GM18873 (cell line): ENCODE measurements at regions not wholly inside any gene's neighbourhood (a gene's known extent, or its start where the extent isn't known, plus 50 kb on each side); places are given as distances from the start of the nearest gene placed in this dataset.
"Not testable (repeated sequence)": the region's sequence is repeated elsewhere in the genome, so short reads cannot be mapped to it uniquely, and the experiment has no call there.

Experiments used
- ATAC-seq: cut with Tn5 transposase; IDR thresholded peaks from one replicate; pipeline ENCODE4 v1.9.1; 2021; ENCODE audit warnings: mild to moderate bottlenecking, moderate library complexity, moderate number of reproducible peaks; ENCODE audit not compliant: unreplicated experiment, low FRiP score

DNA sequence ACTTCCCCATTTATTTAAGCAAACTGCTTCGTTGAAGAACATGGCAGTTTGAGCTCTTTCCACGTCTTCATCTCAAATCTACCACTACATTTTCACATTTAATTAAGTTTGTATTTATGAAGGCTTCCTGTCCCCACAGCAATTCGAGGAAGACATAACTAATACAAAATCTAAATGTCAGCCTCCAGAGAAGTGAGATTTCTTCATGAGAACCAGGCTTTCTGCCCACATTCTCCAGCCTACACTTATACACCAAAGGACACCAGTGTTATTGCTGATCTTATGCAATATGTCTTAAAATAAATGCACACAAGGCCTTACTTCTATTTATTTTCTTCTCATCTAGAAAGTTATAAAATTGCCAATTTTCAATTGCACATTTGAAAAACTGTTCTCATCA is 1209.3 kb upstream of the FAM98A start:
- no peak for ATAC-seq

DNA sequence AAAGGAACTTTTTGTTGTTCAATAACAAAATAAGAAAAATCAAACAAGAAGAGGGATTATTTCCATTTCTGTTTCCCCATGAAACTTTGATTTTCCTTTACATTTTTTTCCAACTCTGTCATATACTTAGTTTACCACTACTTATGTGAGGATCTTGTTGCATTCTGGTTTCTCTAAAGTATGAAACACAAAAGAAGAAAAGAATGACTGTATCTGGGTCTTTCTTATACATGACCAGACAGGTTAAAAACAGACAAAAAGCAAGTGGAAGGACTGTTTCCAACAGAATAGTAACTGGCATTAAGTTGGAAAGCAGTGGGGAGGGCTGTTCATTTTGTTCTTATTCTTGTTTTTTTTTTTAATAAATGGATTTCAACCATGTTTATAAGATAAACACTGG is 1207.8 kb upstream of the FAM98A start:
- ATAC-seq = no peak

DNA sequence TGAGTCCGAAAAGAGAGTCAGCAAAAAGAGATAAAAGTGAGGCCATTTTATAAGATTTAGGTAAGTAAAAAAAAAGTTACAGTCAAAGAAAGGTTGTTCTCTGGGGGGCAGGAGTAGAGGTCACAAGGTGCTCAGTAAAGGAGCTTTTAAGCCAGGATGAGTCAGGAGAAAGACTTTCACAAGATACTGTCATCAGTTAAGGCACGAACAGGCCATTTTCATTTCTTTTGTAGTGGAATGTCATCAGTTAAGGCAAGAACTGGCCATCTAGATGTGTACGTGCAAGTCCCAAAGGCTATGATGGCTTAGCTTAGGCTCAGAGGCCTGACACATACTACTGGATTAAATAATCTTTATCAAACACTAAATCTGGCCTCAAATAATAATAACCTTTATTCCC is 1207.3 kb upstream of the FAM98A start:
- ATAC-seq = no peak

DNA sequence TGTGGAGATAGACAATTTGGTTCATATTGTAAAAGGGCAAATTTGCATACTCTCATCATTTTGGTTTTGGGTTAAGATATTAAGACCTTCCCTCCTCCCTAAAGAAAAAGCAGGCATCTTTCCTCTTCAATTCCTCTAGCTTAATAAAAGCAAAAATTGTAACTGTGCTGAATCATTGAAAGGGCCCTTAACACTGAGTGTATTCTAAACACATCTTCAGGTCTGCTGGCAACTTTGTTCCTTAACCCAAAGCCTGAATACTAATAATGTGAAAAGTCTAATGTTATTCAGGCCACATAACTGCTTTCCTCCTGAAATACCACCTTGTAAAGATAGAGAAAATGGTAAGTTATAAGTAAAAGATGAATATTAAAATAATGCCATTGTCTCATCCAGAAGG is 1200.5 kb upstream of the FAM98A start:
- ATAC-seq = no peak

DNA sequence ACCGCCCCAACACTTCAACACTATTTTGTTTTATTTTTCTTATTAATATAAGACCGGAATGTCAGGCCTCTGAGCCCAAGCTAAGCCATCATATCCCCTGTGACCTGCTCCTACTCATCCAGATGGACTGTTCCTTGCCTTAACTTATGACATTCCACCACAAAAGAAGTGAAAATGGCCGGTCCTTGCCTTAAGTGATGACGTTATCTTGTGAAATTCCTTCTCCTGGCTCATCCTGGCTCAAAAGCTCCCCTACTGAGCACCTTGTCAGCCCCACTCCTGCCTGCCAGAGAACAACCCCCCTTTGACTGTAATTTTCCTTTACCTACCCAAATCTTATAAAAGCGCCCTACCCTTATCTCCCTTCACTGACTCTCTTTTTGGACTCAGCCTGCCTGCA is 1196.5 kb upstream of the FAM98A start:
- ATAC-seq = not testable (repeated sequence)

DNA sequence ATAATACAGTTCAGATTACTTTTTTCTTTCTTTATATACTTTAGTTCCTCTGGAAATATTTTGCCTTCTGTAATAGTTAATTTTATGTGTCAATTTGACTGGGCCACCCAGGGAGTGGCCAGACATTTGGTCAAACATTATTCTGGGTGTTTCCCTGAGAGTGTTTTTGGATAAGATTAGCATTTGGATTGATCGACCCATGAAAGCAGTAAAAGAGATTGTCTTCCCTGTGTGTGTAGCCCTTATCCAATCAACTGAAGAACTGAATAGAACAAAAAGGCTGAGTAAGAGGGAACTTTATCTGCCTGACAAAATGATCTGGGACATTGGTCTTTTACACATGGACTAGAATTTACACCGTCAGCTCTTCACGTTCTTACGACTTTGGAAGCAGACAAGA is 1190.1 kb upstream of the FAM98A start:
- no peak for ATAC-seq

DNA sequence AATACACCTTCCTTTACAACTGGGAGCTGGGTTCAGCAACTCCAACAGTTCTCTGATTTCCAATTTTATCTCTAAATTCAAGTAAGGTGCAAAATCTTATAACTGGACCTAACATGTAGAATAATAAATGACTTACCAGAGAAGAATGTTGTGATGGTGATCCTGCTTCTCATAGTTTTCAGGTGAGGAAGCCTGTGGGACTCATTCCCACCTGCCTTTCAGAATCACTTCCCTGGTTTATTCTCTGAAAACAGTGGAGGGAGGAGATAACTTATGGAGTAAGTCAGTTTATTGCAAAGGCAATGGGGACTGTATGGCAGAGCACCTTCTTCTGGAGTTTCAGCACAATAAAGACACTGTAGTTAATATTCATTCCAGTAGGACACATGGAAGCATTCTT is 1188.2 kb upstream of the FAM98A start:
- ATAC-seq = no peak

DNA sequence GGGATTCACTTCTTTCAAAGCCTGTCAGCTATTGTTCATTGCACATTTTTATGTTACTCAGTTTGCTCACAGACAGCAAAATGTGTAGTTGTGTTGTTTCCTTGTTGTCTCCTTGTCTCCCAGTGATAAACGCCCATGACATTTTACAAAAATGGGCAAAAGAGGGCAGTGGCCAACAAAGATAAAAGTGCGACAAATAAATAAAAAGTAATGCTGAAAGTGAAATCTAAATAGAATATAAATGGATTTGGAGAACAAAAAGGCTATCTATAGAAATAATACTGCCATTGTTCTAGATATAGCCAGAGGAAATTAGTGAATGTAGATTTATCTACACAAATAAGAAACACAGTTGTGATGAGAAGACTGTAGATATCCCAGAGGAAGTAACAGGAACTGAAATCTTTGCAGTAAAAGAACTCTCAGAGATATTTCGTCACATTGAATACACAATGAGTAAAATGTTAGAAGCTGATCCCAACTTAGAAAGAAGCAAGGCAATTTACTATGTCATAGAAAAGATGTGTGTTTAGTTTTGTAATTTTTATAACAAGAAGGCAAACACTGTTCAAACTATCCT is 1186.2 kb upstream of the FAM98A start:
- no peak for ATAC-seq

DNA sequence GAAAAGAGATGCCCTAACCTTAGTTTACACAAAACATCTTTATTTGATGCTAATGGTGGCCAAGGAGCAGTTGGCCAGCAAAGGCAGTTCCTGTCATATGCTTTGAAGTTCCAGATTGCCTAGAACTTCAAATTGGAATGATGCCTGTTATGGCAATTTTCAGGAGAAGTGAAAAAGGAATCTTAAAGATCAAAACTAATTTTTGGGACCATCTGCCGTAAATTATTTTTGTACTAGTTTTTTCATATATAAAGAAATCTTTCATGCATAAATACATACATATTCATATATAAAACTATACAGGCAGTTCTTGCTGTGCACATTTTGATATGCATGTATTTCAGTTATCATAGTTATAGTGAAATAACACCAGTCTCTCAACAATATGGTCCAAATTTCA is 1185.6 kb upstream of the FAM98A start:
- ATAC-seq = no peak

DNA sequence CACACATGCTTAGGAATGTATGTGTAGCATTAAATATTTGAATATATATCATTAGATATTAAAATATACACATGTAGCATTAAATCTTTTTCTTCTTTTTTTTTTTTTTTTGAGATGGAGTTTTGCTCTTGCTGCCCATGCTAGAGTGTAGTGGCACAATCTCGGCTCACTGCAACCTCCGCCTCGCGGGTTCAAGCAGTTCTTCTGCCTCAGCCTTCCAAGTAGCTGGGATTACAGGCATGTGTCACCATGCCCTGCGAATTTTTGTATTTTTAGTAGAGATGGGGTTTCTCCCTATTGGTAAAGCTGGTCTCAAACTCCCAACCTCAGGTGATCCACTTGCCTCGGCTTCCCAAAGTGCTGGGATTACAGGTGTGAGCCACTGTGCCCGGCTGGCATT is 1151.6 kb upstream of the FAM98A start:
- not testable (repeated sequence) for ATAC-seq

DNA sequence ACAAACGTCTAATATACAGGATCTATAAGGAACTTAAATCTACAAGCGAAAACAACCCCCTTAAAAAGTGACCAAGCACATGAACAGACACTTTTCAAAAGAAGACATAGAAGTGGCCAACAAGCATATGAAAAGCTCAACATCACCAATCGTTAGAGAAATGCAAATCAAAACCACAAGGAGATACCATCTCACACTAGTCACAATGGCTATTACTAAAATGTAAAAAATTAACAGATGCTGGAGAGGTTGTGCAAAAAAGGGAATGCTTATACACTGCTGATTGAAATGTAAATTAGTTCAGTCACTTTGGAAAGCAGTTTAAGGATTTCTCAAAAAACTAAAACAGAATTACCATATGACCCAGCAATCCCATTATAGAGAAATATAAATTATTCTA is 1148.5 kb upstream of the FAM98A start:
- no peak for ATAC-seq

DNA sequence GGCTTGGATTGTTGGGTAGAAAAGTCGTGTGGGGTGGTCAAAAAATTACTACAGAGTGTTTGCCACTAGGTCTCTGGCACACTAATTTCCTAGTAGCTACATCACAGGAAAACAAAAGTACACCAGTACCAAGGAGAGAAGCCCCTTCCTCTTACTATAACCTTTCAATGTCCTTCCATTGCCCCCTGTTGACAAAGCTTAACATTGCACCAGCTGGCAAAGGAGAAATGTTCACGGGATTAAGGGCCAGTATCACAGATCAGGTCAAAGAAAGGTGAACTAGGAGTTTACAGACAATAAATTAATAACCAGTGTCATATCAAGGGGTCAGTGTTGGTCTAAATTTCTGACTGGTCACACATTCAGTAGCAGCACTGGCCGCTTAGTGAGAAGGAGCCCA is 1139.6 kb upstream of the FAM98A start:
- no peak for ATAC-seq

DNA sequence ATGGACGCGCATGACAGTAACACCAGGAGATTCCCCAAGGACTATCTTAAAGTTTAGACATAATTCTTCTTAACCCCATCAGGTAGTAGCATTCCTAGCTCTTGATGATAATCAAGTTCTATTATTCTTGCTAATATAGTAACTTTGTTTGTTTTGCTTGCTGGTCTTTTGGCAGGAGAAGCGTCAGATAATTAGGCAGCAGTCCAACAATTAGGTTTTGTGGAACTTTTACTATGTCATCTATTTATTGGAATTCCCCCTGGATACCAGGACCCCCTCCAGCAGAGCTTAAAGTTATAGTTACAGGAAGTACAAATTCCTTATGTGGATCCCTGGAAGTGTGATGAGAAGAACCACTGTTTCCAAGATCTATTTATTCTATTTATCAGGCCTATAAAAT is 1138.0 kb upstream of the FAM98A start:
- ATAC-seq = no peak

DNA sequence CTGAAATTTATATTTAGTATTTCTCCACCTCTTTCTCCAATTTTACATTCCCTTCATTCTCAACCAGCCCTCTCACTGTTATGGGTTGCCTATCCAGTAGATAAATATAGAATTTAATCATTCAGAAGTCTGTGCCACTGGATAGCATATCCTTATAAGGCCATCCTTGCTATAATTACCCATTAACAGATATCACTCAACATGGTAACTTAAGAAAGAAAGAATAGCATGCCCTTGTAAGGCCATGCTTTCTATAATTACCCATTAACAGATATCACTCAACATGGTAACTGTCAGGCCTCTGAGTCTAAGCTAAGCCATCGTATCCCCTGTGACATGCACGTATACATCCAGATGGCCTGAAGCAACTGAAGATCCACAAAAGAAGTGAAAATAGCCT is 1137.4 kb upstream of the FAM98A start:
- no peak for ATAC-seq

DNA sequence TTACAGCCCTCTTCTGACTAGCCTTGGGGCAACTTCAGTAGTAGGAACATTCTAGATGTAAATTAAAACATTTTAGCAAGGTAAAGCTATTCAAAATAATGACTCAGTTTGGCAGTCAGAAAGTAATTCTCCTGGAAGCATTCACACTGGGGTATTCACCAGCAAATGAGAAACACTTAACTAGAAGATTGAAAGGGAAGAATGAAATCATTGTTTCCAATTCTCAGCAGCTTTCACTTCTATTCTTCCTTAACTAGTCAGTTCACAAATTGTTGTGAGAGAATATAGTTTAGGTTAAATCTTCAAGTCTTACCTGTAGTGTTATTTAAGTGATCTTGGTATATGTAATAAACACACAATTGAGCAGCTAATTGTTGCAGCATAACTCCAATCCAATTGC is 1135.6 kb upstream of the FAM98A start:
- ATAC-seq = no peak

DNA sequence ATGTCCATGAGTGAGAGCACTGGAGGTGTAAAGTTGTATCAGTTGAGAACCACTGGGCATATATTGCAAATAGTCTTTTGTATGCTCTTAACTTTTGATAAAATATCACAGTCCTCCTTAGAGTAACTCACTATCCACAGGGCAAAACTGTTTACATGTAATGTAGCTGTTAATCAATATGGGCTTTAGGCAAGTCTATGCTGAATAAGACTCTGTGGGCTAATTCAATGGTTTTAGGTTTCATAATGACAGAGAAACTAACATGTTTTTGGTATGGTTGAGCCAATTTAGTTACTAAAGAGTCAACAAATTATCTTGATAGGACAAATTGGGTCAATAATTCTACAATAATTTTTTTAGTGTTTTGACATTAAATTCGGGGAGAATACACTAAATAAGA is 1134.9 kb upstream of the FAM98A start:
- ATAC-seq = no peak

DNA sequence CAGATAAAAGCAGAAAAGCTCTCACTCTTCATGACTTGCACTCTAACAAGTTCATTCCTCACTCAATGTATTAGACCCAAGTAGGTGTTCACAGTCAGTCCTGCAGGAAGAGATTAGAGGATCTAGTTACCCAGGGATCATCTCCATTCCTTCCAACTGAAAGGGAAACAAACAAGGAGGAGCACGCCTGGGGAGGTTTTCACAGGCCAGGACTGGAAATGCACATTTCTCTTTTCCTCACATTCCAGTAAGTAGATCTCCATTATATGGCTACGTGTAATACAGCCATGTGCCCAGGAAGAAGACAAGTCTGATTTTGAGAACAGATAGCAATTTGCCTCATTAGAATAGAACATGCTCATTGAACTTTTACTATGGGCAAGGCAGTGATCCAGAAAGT is 1132.2 kb upstream of the FAM98A start:
- ATAC-seq = no peak

DNA sequence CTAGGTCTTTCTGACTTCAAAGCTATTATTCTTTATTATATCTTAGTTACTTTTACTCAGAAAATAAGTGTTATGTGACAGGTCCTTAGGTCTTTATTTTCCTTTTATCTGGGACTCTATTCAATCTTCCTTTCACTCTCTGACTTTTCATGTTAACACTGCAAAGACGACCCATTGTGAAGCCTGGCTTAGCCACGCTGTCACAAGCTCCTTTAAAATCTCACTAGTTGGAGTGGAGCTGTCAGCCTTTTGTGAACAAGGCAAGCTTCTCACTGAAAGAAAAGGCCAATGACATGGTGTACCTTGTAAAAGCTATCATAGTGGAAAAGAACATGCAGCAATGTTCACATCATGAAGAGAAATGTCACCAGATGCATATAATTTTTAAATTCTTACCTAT is 1130.7 kb upstream of the FAM98A start:
- ATAC-seq = no peak

DNA sequence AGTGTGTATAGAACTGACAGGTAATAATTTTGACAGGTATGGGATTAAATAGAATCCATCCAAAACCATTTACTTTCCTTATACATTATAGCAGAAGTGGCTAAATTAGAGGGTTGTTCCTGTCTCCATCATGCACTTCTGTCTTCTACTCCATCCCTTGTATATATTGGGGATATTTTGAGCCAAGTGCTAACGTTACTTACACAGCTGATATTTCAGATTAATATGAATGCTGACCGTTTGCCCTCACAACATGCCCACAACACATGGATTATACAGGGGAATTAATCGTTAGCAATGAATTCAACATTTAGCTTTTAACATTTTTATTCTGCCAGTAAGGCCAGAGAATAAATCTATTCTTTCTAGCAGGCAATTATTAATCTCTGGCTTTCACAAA is 1125.0 kb upstream of the FAM98A start:
- no peak for ATAC-seq

DNA sequence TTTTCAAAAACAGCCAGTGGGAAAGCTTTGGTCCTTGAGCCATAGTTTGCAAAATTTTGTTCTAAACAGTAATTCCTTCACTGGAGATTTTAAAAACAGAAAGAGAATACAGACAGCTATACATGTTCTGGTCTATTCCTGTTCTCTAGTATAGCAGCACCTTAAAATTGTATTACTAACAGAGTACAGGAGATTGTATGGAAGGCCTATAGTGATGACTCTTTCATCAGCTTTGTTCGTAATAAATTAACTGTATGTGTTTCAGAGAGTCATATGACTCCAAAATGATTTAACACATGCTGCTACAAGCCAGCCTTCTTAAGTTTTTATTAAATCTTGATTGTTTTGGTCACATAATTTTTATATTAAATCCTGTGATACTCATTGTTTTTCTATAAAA is 1124.6 kb upstream of the FAM98A start:
- no peak for ATAC-seq

DNA sequence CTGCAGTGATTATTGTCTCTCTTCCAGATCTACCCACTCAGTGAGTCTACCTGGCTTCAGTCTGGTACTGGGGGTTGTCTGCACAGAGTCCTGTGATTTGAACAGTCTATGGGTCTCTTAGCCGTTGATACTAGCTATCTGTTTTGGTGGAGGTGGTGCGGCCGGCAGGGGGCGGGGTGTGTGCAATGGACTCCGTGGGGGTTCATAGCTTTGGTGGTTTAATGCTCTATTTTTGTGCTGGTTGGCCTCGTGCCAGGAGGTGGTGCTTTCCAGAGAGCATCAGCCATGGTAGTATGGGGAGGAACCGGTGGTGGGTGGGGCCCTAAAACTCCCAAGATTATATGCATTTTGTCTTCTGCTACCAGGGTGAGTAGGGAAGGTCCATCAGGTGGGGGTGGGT is 1120.1 kb upstream of the FAM98A start:
- ATAC-seq = no peak

DNA sequence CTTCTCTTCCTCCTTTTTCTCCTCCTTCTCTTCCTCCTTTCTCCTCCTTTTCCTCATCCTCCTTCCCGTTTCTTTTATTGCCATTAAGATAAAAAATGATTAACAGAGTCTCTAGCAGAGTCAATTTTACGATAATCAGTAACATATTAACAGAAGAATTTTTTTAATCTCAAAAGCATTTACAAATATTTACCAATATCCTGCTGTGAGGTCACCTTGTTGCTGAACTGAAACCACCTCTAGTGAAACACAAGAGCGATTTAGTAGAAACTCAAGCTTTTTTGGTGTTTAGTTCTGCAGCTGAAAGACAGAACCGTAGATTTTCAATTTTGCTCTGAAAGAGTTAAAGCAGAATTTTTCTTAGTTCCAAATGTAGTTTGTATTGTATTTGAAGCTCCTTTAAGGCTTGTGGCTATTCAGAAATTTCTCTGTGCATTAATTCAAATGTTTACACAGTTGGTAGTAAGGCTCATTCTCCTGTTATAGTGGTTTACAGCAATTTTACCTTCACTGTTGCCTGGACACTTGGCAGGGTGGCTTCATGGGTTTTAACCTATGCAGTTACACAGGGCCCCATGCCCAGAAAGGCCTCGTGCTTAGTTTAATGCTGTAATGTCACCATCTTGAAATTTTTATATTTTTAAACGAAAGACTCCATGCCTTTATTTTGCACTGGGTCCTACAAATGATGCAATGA is 1106.6 kb upstream of the FAM98A start:
- peak; percentile 82 for ATAC-seq

DNA sequence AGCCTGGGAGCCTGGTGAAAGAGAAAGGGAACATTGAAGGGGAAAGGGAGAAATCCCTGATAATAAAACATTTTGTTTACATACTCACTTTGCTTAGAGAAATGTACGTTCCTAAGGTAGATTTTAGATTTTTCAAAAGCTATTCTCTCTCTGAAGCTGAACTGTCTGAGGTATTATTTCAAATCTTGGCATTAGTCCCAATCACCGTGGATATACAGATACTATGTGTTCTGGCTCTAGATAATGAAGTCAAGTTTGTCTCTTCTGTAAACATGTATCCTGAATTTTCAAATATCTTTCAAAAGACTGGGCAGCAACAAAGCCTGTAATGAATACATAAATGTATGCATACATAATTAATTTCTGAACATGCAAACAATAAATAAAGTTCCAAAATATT is 1104.2 kb upstream of the FAM98A start:
- ATAC-seq = no peak
